K562 (cell line): ENCODE measurements at regions not wholly inside any gene's neighbourhood (a gene's known extent, or its start where the extent isn't known, plus 50 kb on each side); places are given as distances from the start of the nearest gene placed in this dataset.
A peak's percentile ranks its signal among the peaks of the same experiment; 100 is the strongest.

Source experiments
- ATAC-seq: fragments of 200-7000 bp; cut with Tn5 transposase; 3 replicates; pipeline ENCODE4 v1.9.1; 2020; ENCODE audit warnings: moderate library complexity
- BruUV-seq: library from RNA; stranded (reverse); fragments of 400-500 nt; replicated peaks from 2 replicates; lab custom pipeline; 2021; lab: Mats Ljungman, UMichigan
- CTCF ChIA-PET: fragments of 300-600 bp; formaldehyde crosslinking; extraction: SDS; loops from one replicate; lab custom pipeline; 2021; ENCODE audit warnings: low intra/inter-chr PET ratio; lab: Yijun Ruan, JAX
- POLR2A ChIA-PET: fragments of 300-600, 350-650 bp; sonication (Branson Sonifier 250); formaldehyde crosslinking; extraction: SDS; loops from one replicate; lab custom pipeline; 2021; ENCODE audit warnings: antibody characterized with exemption, inconsistent platforms; lab: Yijun Ruan, JAX
- DNase-seq, 4 experiments: peaks; one replicate each; pipeline versions ENCODE4 v3.0.0 to v3.0.0-alpha.2; 2011 to 2018; ENCODE audit warnings: low spot score in 3 of 4, mixed read lengths in 3 of 4; ENCODE audit errors: extremely low read depth in 1 of 4
- FAIRE-seq: peaks from 2 replicates; lab custom pipeline; 2011; peaks lifted over from hg19 to GRCh38; lab: Jason Lieb, UNC
- H2AFZ ChIP-seq: 2 replicates; pipeline ENCODE4 v1.6.0; 2011; ENCODE audit warnings: low read depth, low read length, control low read depth, inconsistent platforms
- H3K27ac ChIP-seq: fragments of 200-600 bp; 3 replicates; pipeline ENCODE4 v1.8.0; 2011; ENCODE audit warnings: low read depth, mild to moderate bottlenecking, control low read depth, inconsistent platforms, low read length, moderate library complexity, mixed read lengths; ENCODE audit errors: extremely low read depth
- H3K27me3 ChIP-seq, 2 experiments: fragments of 300-600 bp in 1 of 2; 2 replicates in 1 of 2; 3 replicates in 1 of 2; pipeline versions ENCODE4 v1.6.0 to v1.8.0; 2011; ENCODE audit warnings: inconsistent platforms in 2 of 2, low read length in 2 of 2, mild to moderate bottlenecking in 1 of 2, mixed read lengths in 1 of 2, moderate library complexity in 1 of 2; ENCODE audit not compliant: control insufficient read depth in 2 of 2, insufficient read depth in 2 of 2
- H3K36me3 ChIP-seq: fragments of 300-600 bp; 3 replicates; pipeline ENCODE4 v1.8.0; 2011; ENCODE audit warnings: mild to moderate bottlenecking, low read length, inconsistent platforms; ENCODE audit not compliant: control insufficient read depth, insufficient read depth
- H3K4me1 ChIP-seq, 2 experiments: fragments of 200-600 bp in 1 of 2; replicated peaks in 1 of 2; 2 replicates in 1 of 2; 3 replicates in 1 of 2; pipeline versions ENCODE4 v1.5.1 to v1.8.0; 2011; ENCODE audit warnings: inconsistent platforms in 2 of 2, low read length in 2 of 2, mild to moderate bottlenecking in 1 of 2, mixed read lengths in 1 of 2, moderate library complexity in 1 of 2; ENCODE audit not compliant: control insufficient read depth in 2 of 2, insufficient read depth in 2 of 2
- H3K4me2 ChIP-seq: 2 replicates; pipeline ENCODE4 v1.6.1; 2011; ENCODE audit warnings: low read length, control low read depth, inconsistent platforms, mixed read lengths; ENCODE audit not compliant: insufficient read depth
- H3K4me3 ChIP-seq: fragments of 200-600 bp; sonication (generic), shearing (Covaris generic); 2 replicates; pipeline ENCODE4 v1.5.1; 2016; ENCODE audit warnings: control low read depth, inconsistent platforms
- H3K79me2 ChIP-seq: fragments of 200-600 bp; 3 replicates; pipeline ENCODE4 v1.8.0; 2011; ENCODE audit warnings: low read length, inconsistent platforms; ENCODE audit not compliant: control insufficient read depth, insufficient read depth
- H3K9ac ChIP-seq, 2 experiments: 2 replicates each; pipeline versions ENCODE4 v1.6.0 to v1.6.1; 2011; ENCODE audit warnings: low read depth in 2 of 2, low read length in 2 of 2, control low read depth in 1 of 2, inconsistent platforms in 1 of 2, mild to moderate bottlenecking in 1 of 2, mixed read lengths in 1 of 2; ENCODE audit not compliant: insufficient read depth in 1 of 2
- H3K9me1 ChIP-seq: one replicate; pipeline ENCODE4 v1.6.0; 2011; ENCODE audit warnings: inconsistent platforms, mild to moderate bottlenecking, low read length, moderate library complexity; ENCODE audit not compliant: control insufficient read depth, insufficient read depth
- H3K9me3 ChIP-seq: replicated peaks from 2 replicates; pipeline ENCODE4 v1.5.1; 2011; ENCODE audit warnings: low read depth, low read length, inconsistent platforms; ENCODE audit not compliant: control insufficient read depth, insufficient read depth
- H4K20me1 ChIP-seq: replicated peaks from 2 replicates; pipeline ENCODE4 v1.6.1; 2011; ENCODE audit warnings: low read length, inconsistent platforms, mixed read lengths; ENCODE audit not compliant: control insufficient read depth, insufficient read depth
- ARID2 ChIP-seq: fragments of 450-650 bp; IDR thresholded peaks from 2 replicates; pipeline ENCODE4 v1.6.1; 2017; ENCODE audit warnings: antibody characterized with exemption, mild to moderate bottlenecking
- ETS2 ChIP-seq: IDR thresholded peaks from 2 replicates; pipeline ENCODE4 v1.6.1; 2016; ENCODE audit warnings: borderline replicate concordance, missing genetic modification characterization, mild to moderate bottlenecking, moderate library complexity, missing compliant biosample characterization; ENCODE audit not compliant: poor library complexity, severe bottlenecking
- ETV6 ChIP-seq, 3 experiments: fragments of 150-350 bp in 1 of 3; sonication (generic) in 1 of 3; formaldehyde crosslinking in 1 of 3; IDR thresholded peaks; 2 replicates each; pipeline versions ENCODE4 v1.6.1 to v1.8.0; 2014 to 2022; ENCODE audit warnings: borderline replicate concordance in 2 of 3, low read depth in 2 of 3, antibody characterized with exemption in 1 of 3, low read length in 1 of 3, mild to moderate bottlenecking in 1 of 3, missing genetic modification reagents in 1 of 3
- HNRNPK ChIP-seq: fragments of 200-400 bp; formaldehyde crosslinking; IDR thresholded peaks from one replicate; pipeline ENCODE4 v1.6.1; 2018; ENCODE audit warnings: mild to moderate bottlenecking, low read depth, low read length; ENCODE audit not compliant: poor library complexity, severe bottlenecking
- LCOR ChIP-seq: sonication (generic); formaldehyde crosslinking; IDR thresholded peaks from 2 replicates; pipeline ENCODE4 v1.8.0; 2022; ENCODE audit warnings: mild to moderate bottlenecking, missing genetic modification reagents
- RFX1 ChIP-seq: fragments of 450-650 bp; IDR thresholded peaks from 2 replicates; pipeline ENCODE4 v1.6.1; 2016; ENCODE audit warnings: mild to moderate bottlenecking, moderate library complexity
- SIN3B ChIP-seq: fragments of 450-650 bp; IDR thresholded peaks from 2 replicates; pipeline ENCODE4 v1.6.1; 2017; ENCODE audit warnings: low read depth, mild to moderate bottlenecking, moderate library complexity
- SIRT6 ChIP-seq: IDR thresholded peaks from one replicate; pipeline ENCODE4 v1.6.1; 2012; ENCODE audit warnings: low read depth, mild to moderate bottlenecking, control low read depth, inconsistent platforms, low read length, moderate library complexity
- SRSF7 ChIP-seq: fragments of 200-400 bp; formaldehyde crosslinking; optimal IDR thresholded peaks from 2 replicates; pipeline ENCODE3; 2017; ENCODE audit warnings: mild to moderate bottlenecking, low read depth, low read length
- ZBTB7A ChIP-seq: IDR thresholded peaks from 2 replicates; pipeline ENCODE4 v1.6.1; 2011; ENCODE audit warnings: low read depth, mild to moderate bottlenecking, low read length, moderate library complexity, borderline replicate concordance; ENCODE audit not compliant: control insufficient read depth
- ZNF174 ChIP-seq: fragments of 250-450 bp; sonication (Bioruptor Pico); IDR thresholded peaks from 2 replicates; pipeline ENCODE4 v1.4.0; 2020; ENCODE audit warnings: mild to moderate bottlenecking
- ZNF263 ChIP-seq: sonication (generic); formaldehyde crosslinking; IDR thresholded peaks from 2 replicates; pipeline ENCODE4 v1.8.0; 2022; ENCODE audit warnings: mild to moderate bottlenecking, missing genetic modification reagents, borderline replicate concordance
- in situ Hi-C: fragments of 300-500 bp; cut with MboI; formaldehyde crosslinking; loops from 4 replicates; pipeline ENCODE4 v1.15.0; 2018; ENCODE audit warnings: inconsistent platforms, mixed read lengths
- intact Hi-C: fragments of 100-400 bp; cut with micrococcal nuclease; formaldehyde crosslinking; loops from 2 replicates; pipeline ENCODE4 v1.14.2; 2022
- TF ChIP-seq, protein P1 (sequence below): fragments of 450-650 bp; IDR thresholded peaks from 2 replicates; pipeline ENCODE4 v1.6.1; 2014; ENCODE audit warnings: low read depth, mild to moderate bottlenecking, moderate library complexity, borderline replicate concordance
- TF ChIP-seq, protein P2 (sequence below): sonication (generic); formaldehyde crosslinking; IDR thresholded peaks from 2 replicates; pipeline ENCODE4 v1.8.1; 2023; ENCODE audit warnings: mild to moderate bottlenecking, missing genetic modification reagents
- TF ChIP-seq, protein P3 (sequence below): sonication (generic); formaldehyde crosslinking; IDR thresholded peaks from 2 replicates; pipeline ENCODE4 v1.8.0; 2022; ENCODE audit warnings: mild to moderate bottlenecking, missing genetic modification reagents

DNA sequence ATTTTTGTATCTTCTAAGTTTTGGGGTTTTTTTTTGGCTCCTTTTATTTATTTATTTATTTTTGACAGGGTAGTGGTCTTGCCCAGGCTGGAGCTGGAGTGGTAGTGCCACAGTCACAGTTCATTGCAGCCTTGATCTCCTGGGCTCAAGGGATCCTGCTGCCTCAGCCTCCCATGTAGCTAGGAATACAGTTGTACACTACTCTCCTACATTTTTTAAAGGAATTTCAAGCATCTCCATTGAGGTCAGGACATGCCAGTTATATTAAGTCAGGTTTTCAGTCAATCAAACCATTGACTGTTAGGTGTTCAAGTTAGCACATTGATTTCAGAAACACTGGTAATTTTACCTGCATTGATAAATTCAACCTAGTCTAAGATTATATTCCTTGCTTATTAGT lies 480.5 kb upstream of the SPRY2 start:
- Histone ChIP-seq H3K27ac (no peak overlapping the region), H3K4me1 (no peaks in the 10 kb centered on the region), H4K20me1 (no peaks in the 10 kb centered on the region), H3K4me2 (no peak overlapping the region), H2AFZ (no peak overlapping the region), H3K4me3 (no peak overlapping the region), H3K9me3 (peaks cover 4% of the 10 kb centered on the region; the same call in 1 of the 2 replicates), H3K9me1 (no peaks in the 10 kb centered on the region), H3K36me3 (no peaks in the 10 kb centered on the region), H3K79me2 (no peaks in the 10 kb centered on the region), H3K27me3 (no peaks in the 10 kb centered on the region), H3K9ac (no peak overlapping the region)
- intact Hi-C loops (no loop called here), in situ Hi-C loops (no loop called here)
- FAIRE-seq (no peak), DNase-seq (no peak), ATAC-seq (peak; percentile 32; the same call in 2 of the 3 replicates)
- CTCF ChIA-PET, result no interaction called here
- POLR2A ChIA-PET, result no interaction called here
- no TSS peak for BruUV-seq
- peak; percentile 17 for TF ChIP-seq ETS2 (tag)
- TF ChIP-seq, protein P1, sequence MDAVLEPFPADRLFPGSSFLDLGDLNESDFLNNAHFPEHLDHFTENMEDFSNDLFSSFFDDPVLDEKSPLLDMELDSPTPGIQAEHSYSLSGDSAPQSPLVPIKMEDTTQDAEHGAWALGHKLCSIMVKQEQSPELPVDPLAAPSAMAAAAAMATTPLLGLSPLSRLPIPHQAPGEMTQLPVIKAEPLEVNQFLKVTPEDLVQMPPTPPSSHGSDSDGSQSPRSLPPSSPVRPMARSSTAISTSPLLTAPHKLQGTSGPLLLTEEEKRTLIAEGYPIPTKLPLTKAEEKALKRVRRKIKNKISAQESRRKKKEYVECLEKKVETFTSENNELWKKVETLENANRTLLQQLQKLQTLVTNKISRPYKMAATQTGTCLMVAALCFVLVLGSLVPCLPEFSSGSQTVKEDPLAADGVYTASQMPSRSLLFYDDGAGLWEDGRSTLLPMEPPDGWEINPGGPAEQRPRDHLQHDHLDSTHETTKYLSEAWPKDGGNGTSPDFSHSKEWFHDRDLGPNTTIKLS, result no peak
- TF ChIP-seq, protein P2, sequence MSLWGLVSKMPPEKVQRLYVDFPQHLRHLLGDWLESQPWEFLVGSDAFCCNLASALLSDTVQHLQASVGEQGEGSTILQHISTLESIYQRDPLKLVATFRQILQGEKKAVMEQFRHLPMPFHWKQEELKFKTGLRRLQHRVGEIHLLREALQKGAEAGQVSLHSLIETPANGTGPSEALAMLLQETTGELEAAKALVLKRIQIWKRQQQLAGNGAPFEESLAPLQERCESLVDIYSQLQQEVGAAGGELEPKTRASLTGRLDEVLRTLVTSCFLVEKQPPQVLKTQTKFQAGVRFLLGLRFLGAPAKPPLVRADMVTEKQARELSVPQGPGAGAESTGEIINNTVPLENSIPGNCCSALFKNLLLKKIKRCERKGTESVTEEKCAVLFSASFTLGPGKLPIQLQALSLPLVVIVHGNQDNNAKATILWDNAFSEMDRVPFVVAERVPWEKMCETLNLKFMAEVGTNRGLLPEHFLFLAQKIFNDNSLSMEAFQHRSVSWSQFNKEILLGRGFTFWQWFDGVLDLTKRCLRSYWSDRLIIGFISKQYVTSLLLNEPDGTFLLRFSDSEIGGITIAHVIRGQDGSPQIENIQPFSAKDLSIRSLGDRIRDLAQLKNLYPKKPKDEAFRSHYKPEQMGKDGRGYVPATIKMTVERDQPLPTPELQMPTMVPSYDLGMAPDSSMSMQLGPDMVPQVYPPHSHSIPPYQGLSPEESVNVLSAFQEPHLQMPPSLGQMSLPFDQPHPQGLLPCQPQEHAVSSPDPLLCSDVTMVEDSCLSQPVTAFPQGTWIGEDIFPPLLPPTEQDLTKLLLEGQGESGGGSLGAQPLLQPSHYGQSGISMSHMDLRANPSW (CRISPR knock-in tag), result no peak
- no peak for TF ChIP-seq RFX1
- TF ChIP-seq LCOR (CRISPR knock-in tag), result no peak
- no peak for TF ChIP-seq SIRT6
- no peak for TF ChIP-seq ZNF174 (CRISPR knock-in tag)
- TF ChIP-seq HNRNPK, result no peak
- no peak for TF ChIP-seq SIN3B
- TF ChIP-seq ETV6 (IDR thresholded peaks at IDR 0.05; ENCODE audit: borderline replicate concordance in 1 of 2, low read depth in 2 of 2, low read length in 1 of 2), result no peak
- peak; percentile 42; the same call in 1 of the 2 replicates for TF ChIP-seq ETV6 (CRISPR knock-in tag; IDR thresholded peaks at IDR 0.05; ENCODE audit: borderline replicate concordance)
- no peak for TF ChIP-seq ZNF263 (CRISPR knock-in tag)
- TF ChIP-seq ZBTB7A, result no peak
- no peak for TF ChIP-seq ARID2
- no peak for TF ChIP-seq SRSF7
- TF ChIP-seq, protein P3, sequence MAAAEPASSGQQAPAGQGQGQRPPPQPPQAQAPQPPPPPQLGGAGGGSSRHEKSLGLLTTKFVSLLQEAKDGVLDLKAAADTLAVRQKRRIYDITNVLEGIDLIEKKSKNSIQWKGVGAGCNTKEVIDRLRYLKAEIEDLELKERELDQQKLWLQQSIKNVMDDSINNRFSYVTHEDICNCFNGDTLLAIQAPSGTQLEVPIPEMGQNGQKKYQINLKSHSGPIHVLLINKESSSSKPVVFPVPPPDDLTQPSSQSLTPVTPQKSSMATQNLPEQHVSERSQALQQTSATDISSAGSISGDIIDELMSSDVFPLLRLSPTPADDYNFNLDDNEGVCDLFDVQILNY, result no peak
